Right lobe of liver (tissue), 6 donors: ENCODE measurements at regions not wholly inside any gene's neighbourhood (a gene's known extent, or its start where the extent isn't known, plus 50 kb on each side); places are given as distances from the start of the nearest gene placed in this dataset.

Source experiments
- ATAC-seq, 4 donors: fragments of 200-7000 bp; cut with Tn5 transposase; one replicate each; pipeline ENCODE4 v1.9.1; 2020; ENCODE audit warnings: mild to moderate bottlenecking in 4 of 4, moderate library complexity in 4 of 4
- DNase-seq, 3 donors: peaks; one replicate each; pipeline ENCODE4 v3.0.0-alpha.2; 2020
- H3K27ac ChIP-seq, 3 donors: fragments of 200-600 bp; one replicate each; pipeline ENCODE4 v1.8.0; 2022
- H3K27me3 ChIP-seq, 2 donors: fragments of 200-600 bp; one replicate each; pipeline ENCODE4 v1.8.0; 2022
- H3K36me3 ChIP-seq, 4 donors: fragments of 200-600 bp; sonication (generic) in 1 of 4; one replicate each; pipeline versions ENCODE4 v1.5.1 to v1.8.0; 2017 to 2022; ENCODE audit warnings: control low read depth in 1 of 4
- H3K4me1 ChIP-seq, 4 donors: fragments of 200-600 bp; sonication (generic) in 1 of 4; one replicate each; pipeline versions ENCODE4 v1.5.1 to v1.8.0; 2017 to 2022; ENCODE audit warnings: control low read depth in 1 of 4
- H3K4me3 ChIP-seq, 3 donors: fragments of 200-600 bp; one replicate each; pipeline ENCODE4 v1.8.0; 2022
- H3K9me3 ChIP-seq, 4 donors: fragments of 200-600 bp; sonication (generic) in 1 of 4; one replicate each; pipeline versions ENCODE4 v1.5.1 to v1.8.0; 2017 to 2022; ENCODE audit warnings: control low read depth in 1 of 4
- CTCF ChIP-seq, 4 donors: fragments of 200-600 bp in 3 of 4; fragments of 450-650 bp in 1 of 4; IDR thresholded peaks; one replicate each; pipeline versions ENCODE4 v1.5.1 to v1.8.0; 2016 to 2022; ENCODE audit warnings: antibody characterized with exemption in 4 of 4, mild to moderate bottlenecking in 2 of 4
- POLR2A ChIP-seq: fragments of 450-650 bp; IDR thresholded peaks from one replicate; pipeline ENCODE4 v1.6.1; 2017; ENCODE audit warnings: antibody characterized with exemption, mild to moderate bottlenecking
- WGBS: methylation state at CpG from one replicate; pipeline ENCODE4 v1.1.6; 2018; ENCODE audit warnings: low coverage, low lambda C conversion rate; ENCODE audit not compliant: insufficient coverage; ENCODE audit errors: missing lambda C conversion rate; 5-methylcytosine and 5-hydroxymethylcytosine counted together
- intact Hi-C, 2 donors: fragments of 100-400 bp; cut with DNase I; formaldehyde crosslinking; loops; one replicate each; pipeline versions ENCODE4 v1.11.2 to v1.14.1; 2022
- donor health status: DM: no; HTN: yes; CAD: no.
- donor health status: DM: no; HTN: no; CAD: no.
- donor health status: DM: no; HTN: no; CAD: no.
- donor health status: DM: no; HTN: yes; CAD: no.
- donor health status: DM: no; HTN: yes; CAD: no.

DNA sequence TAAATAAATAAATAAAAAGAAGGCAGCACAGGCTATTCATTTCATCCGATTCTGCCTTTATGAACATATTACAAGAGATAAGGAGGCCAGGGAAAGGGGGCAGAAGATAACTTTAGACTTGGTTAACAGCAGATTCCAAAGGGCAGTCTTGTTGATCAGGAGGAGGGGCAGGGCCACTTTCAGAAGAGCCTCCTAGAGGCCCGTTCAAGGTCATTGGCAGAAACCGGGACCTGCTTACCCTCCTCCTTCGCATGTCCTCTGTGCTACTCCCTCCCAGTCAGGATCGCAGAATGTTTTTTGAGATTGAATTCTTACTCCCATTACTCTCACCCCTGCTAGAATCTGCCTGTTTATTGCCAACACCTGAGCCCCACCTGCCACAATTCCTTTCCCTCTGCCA is 217.0 kb upstream of the IPO5 start:
- intact Hi-C loops, result no loop called here
- Histone ChIP-seq H3K9me3 (no peaks in the 10 kb centered on the region), H3K27me3 (no peaks in the 10 kb centered on the region), H3K4me3 (no peak overlapping the region), H3K36me3 (no peaks in the 10 kb centered on the region), H3K27ac (no peak overlapping the region), H3K4me1 (no peaks in the 10 kb centered on the region)
- no peak for TF ChIP-seq CTCF (IDR thresholded peaks at IDR 0.05)
- TF ChIP-seq POLR2A, result no peak
- ATAC-seq, result no peak
- WGBS, result 52% methylated on average over 4 of the region's 5 CpGs
- DNase-seq, result no peak

GRCh38 chr13:97742084-97742483 is 211.4 kb upstream of the IPO5 start:
- intact Hi-C loops, result no loop called here
- 64% methylated on average over 2 of the region's 2 CpGs for WGBS

GRCh38 chr13:97743938-97744337 is 209.5 kb upstream of the IPO5 start:
- Histone ChIP-seq H3K4me1 (no peaks in the 10 kb centered on the region), H3K27ac (no peak overlapping the region), H3K4me3 (no peak overlapping the region), H3K27me3 (no peaks in the 10 kb centered on the region), H3K36me3 (no peaks in the 10 kb centered on the region), H3K9me3 (no peaks in the 10 kb centered on the region)
- ATAC-seq (no peak), DNase-seq (no peak)
- 66% methylated on average over 3 of the region's 3 CpGs for WGBS
- TF ChIP-seq CTCF (IDR thresholded peaks at IDR 0.05) (no peak), POLR2A (no peak)
- intact Hi-C loops, result no loop called here

More at GRCh38 chr13:97742084-97742483, 211.4 kb upstream of the IPO5 start:
- no peak for DNase-seq
- no peak overlapping the region for H3K27ac ChIP-seq
- ATAC-seq, result no peak
- no peaks in the 10 kb centered on the region for H3K4me1 ChIP-seq
- H3K9me3 ChIP-seq, result no peaks in the 10 kb centered on the region
- TF ChIP-seq POLR2A (no peak), CTCF (IDR thresholded peaks at IDR 0.05) (no peak)
- H3K36me3 ChIP-seq, result no peaks in the 10 kb centered on the region
- no peak overlapping the region for H3K4me3 ChIP-seq
- no peaks in the 10 kb centered on the region for H3K27me3 ChIP-seq

- H3K4me1 ChIP-seq, result no peaks in the 10 kb centered on the region
- no peaks in the 10 kb centered on the region for H3K9me3 ChIP-seq
- no peaks in the 10 kb centered on the region for H3K27me3 ChIP-seq
- WGBS, result 87% methylated on average over 6 of the region's 6 CpGs
- no peaks in the 10 kb centered on the region for H3K36me3 ChIP-seq
- no peak for TF ChIP-seq CTCF (IDR thresholded peaks at IDR 0.05)
- no peak for TF ChIP-seq POLR2A
- H3K27ac ChIP-seq, result no peak overlapping the region
- intact Hi-C loops, result no loop called here
- H3K4me3 ChIP-seq, result no peak overlapping the region
- DNase-seq (no peak), ATAC-seq (no peak)
These were observed 206.8 kb upstream of the IPO5 start for GRCh38 chr13:97746649-97747048.

DNA sequence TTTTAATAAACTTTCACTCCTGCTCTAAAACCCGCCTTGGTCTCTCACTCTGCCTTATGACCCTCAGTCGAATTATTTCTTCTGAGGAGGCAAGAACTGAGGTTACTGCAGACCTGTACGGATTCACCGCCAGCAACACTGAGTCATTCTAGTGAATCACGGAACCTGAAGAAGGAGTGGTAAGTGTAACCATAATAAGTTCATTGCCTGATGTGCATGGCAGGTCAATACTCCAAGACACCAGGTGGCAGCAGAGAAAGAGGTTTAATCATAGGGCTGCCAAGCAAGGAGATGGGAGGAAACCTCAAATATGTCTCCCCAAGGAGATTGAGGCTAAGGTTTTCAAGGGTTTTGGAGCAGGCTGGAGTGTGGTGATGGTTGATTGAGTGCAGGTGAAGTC is 204.3 kb upstream of the IPO5 start:
- Histone ChIP-seq H3K27me3 (no peaks in the 10 kb centered on the region), H3K9me3 (no peaks in the 10 kb centered on the region), H3K36me3 (no peaks in the 10 kb centered on the region), H3K4me1 (no peaks in the 10 kb centered on the region), H3K4me3 (no peak overlapping the region), H3K27ac (no peak overlapping the region)
- intact Hi-C loops, result no loop called here
- no peak for DNase-seq
- TF ChIP-seq CTCF (IDR thresholded peaks at IDR 0.05), result no peak
- no peak for TF ChIP-seq POLR2A
- ATAC-seq, result no peak
- 75% methylated on average over 5 of the region's 5 CpGs for WGBS
